ENCODE measurements at regions not wholly inside any gene's neighbourhood (a gene's known extent, or its start where the extent isn't known, plus 50 kb on each side); places are given as distances from the start of the nearest gene placed in this dataset.
A peak's percentile ranks its signal among the peaks of the same experiment; 100 is the strongest.

- no peak for DNase-seq
Measured at GRCh38 chr5:32990593-32991420, 279.7 kb downstream of the NPR3 start.

- DNase-seq = no peak
Measured at GRCh38 chr5:32991421-32991815, 280.3 kb downstream of the NPR3 start.

DNA sequence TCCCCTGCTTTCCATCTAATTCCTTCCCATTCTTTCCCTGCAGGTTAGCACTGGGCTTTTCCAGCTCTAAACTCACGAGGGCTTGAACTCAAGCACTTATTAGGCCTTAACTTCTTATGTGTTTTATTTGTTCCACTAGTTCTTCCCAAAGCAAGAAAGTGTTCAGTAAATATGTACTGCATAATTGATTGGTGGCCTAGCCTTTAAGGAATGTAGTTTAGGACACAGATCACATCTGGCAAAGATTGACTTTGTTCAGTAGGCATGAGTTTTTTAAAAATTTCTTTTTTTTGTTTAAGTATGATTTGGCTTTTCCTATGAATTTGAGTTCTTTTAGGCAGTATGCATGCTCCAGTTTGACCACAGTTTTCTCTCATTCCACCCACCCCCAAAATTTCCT, 285.2 kb downstream of the NPR3 start:
- DNase-seq = no peak

DNA sequence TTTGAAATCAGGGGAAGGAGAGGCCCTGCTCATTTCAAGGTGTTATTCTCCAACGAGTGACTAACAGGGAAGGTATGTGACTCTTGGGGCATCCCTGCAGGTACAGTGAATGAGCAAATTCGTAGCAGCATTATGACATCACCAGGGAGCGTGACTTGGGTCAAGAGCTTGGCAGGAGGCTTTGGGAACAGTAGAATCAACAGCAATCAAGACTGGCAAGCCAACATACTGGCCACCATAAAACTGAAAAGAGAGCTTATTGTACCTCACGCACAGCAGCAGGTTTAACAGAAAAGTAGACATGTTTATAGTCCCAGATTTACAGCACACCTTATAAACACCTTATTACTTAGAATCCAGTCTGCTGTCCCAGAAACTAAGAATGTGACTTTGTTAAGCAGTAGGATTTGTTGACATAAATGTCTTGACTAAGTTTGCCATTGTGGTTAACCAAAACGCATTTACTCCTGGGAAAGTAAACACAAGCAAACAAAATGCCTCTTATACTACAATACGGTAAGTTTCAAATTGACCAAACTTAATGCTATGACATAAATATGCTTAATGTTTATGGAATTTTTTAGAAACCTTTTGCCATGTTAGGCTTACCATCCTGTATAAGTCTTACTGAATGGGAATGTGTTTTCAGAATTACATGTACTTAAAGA, 297.8 kb downstream of the NPR3 start:
- DNase-seq = no peak

- no peak for DNase-seq
Measured at GRCh38 chr5:33010846-33011245, 299.7 kb downstream of the NPR3 start.

DNA sequence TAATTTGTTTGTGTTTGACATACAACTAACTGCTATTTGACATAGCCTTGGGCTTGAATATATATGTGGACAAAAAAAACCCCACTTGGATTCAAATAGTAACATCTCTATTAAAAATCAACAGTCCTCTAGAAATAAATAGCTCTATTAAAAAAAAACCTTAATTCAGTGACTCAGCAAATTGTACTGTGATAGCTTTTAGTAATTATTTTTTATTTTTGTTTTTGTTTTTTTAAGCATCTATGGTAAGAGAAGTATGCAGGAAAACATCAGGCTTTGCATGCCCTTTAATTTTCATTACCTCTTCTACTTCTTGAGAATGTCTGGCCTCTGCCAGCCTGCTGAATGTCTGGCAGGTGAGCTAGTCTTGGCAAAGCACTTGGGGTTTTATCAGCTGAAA, 300.7 kb downstream of the NPR3 start:
- DNase-seq = no peak

DNA sequence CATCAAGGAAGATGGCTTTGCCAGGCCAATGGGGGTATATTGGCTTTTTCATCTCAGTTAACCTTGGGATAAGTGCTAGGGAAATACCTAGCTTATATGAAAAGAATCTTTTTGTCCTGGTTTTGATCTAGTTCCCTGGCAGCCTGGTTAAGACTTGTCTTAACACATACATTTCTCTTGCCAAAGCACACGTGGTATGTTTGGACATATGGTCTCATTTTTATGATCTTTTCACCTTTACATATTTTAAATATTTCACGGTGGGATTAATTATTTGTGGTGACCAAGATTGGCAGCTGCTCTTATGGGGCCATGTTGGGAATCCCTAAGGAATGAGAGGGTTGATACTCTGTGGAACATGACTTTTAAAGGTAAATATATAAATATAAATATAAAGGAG, 312.5 kb downstream of the NPR3 start:
- DNase-seq = no peak

DNA sequence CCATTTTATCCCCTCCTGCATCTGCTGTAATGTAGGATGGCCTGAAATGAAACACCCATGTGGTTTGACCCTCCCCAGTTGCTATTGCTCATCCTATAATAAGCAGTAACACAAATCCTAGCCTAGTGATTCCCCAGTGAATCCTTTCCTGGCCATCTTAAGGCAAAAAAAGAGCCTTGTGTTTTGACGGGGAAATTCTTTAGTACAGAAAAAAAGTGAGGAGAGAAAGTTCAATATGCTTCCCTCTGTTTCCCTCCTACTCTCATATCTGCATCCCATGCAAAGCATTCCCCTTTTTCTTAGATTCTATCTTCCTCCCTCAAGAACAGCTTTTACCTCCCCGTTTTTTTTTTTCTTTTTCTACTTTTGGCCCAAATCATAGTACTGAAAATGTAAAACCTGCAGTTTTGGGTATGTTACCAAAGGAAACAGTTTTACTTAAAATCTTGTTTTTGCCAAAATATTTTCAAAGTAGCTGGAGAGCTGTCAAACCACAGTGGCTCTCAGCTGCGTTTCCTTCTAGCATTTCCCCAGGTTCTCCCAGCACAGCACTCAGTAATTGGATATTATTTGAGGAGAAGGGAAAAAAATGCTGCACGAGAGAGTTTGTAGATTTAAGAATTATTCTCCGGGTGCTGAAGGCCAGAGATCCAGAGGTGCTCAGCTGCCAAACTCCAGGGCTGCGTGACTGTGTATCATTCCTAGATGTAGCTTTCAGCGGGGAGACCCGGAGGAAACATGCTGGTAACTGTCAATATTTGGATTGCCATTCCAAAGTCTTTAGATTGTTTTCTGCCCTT, 321.4 kb downstream of the NPR3 start:
- DNase-seq = peak; percentile 49

DNA sequence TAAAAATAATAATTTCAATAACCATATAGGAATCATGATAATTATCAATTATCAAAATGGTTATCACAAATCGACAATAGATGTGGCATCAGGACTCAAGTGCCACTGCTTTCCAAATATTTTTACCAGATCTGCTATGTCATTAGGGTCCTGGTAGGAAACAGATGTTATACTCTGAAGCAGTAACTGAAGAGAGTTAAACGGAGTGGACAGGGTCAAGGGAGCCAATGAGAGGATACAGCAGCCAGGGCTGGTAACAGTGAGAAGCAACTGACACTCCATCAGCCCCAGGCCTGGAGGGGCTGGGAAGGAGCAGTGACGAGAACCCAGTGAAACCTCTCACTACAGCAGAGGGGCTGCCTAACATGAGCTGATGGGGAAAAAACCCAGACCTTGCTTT, 322.4 kb downstream of the NPR3 start:
- no peak for DNase-seq

GRCh38 chr5:33034777-33035176, 323.7 kb downstream of the NPR3 start:
- no peak for DNase-seq

GRCh38 chr5:33035851-33036527, 324.9 kb downstream of the NPR3 start:
- no peak for DNase-seq

DNA sequence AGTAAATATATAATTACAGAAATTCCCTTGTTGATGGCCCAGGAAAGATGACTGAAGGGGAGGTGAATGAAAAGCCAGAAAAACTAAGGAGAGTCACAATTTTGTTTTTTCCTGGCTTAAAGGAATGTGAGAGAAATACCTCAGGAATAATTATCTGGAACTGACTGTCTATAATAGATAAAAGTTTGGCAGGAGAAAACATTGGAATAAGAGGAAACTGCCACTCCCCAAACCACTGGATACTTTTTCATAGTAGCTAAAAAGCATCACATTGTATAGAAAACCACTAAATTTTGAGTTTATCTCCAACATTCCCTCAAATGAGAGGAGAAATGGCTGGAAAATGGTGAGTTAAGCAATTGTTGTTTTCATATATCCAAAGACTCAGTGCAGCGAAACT, 326.0 kb downstream of the NPR3 start:
- DNase-seq = no peak

- no peak for DNase-seq
Measured at GRCh38 chr5:33041586-33041985, 330.5 kb downstream of the NPR3 start.

- DNase-seq = no peak
Measured at GRCh38 chr5:33043343-33043997, 332.3 kb downstream of the NPR3 start.

- DNase-seq = no peak
Measured at GRCh38 chr5:33046091-33046490, 335.0 kb downstream of the NPR3 start.

GRCh38 chr5:33048315-33048714, 337.2 kb downstream of the NPR3 start:
- DNase-seq = no peak

DNA sequence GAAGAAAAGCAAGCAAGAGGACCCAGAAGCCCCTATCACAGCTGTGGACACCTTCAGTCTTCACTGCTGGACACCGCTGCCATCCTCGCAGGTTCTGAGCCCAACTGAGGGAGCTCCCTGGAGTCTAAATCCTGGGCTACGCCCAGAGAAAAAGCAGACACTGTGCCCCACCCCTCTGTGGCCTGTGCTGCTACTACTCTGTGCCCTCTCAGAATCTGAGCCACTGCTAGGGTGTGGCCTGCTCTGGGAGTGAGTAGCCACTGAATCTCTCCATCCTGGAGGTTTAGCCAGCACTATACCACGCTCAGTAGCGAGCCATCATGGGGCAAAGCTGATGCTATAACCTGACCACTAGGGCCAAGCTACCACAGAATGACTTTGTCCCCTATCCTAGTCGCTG, 338.2 kb downstream of the NPR3 start:
- no peak for DNase-seq

DNA sequence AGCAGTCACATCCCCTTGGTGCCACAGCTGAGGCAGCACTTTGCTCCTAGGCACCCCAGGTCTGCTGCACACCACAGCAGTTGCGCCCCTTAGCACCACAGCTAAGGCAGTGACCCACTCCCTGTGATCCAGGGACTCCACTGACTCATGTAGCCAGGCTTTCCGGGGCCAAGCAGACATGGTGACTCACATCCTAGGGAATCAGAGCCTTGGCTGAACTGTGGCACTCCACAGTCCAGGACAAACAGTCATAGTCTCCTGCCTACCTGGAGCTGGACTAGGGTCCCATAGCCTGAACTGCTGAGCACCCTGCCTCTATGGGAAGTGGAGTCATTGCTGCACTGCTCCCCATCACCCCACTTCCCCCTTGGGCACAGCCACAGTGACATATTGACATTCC, 338.7 kb downstream of the NPR3 start:
- no peak for DNase-seq

DNA sequence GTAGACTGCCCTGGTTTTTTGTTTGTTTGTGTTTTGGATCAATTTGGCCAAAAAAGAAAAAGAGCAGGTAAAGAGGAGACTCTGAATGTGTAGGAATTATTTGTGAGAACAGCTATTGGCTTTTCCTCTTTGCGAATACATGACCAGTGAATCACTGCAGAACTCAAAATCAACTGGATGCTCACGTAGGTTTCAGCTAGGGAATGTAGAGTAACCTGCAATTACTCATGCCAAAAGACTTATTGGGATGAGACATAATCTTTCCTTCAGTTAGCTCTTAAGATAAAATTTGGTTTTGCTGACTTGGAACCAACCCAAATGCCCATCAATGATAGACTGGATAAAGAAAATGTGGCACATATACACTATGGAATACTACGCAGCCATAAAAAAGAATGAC, 348.0 kb downstream of the NPR3 start:
- DNase-seq = no peak

DNA sequence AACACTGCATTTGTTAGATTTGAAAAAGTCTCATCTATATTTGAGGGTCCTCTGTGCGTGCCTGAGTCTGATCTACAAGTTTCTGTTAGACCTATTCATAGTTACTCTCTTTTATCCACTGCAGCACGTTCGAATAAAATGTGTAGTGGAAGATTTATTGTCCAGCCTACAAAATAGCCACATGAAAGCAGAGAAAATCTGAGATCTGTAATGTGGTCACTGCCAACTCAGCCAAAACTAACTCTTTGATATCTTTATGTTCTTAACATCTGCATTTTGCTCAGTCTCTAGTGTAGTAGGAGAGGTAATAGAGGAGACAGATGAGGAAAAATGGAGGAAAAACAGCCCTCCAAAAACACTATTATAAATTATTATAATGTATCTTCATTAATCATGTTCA, 354.0 kb downstream of the NPR3 start:
- no peak for DNase-seq

GRCh38 chr5:33067291-33067690, 356.2 kb downstream of the NPR3 start:
- DNase-seq = no peak

- no peak for DNase-seq
Measured at GRCh38 chr5:33068786-33069185, 357.7 kb downstream of the NPR3 start.

- no peak for DNase-seq
Measured at GRCh38 chr5:33072296-33072695, 361.2 kb downstream of the NPR3 start.
